Small intestine (tissue), 7 donors: ENCODE measurements at regions not wholly inside any gene's neighbourhood (a gene's known extent, or its start where the extent isn't known, plus 50 kb on each side); places are given as distances from the start of the nearest gene placed in this dataset.

ENCODE experiments used
- DNase-seq, 2 donors: peaks; one replicate each; pipeline versions ENCODE4 v3.0.0 to v3.0.0-alpha.2; 2013
- FAIRE-seq: peaks from 2 replicates; lab custom pipeline; 2012; peaks lifted over from hg19 to GRCh38; lab: Jason Lieb, UNC
- H3K27ac ChIP-seq, 3 donors: one replicate each; pipeline ENCODE4 v1.5.1; 2013; ENCODE audit warnings: low read length in 2 of 3, mild to moderate bottlenecking in 2 of 3, control low read depth in 1 of 3, inconsistent platforms in 1 of 3, low read depth in 1 of 3, moderate library complexity in 1 of 3
- H3K27me3 ChIP-seq, 3 donors: one replicate each; pipeline ENCODE4 v1.6.1; 2013; ENCODE audit warnings: low read length in 3 of 3, inconsistent platforms in 1 of 3; ENCODE audit not compliant: control insufficient read depth in 3 of 3, insufficient read depth in 3 of 3
- H3K36me3 ChIP-seq, 3 donors: one replicate each; pipeline ENCODE4 v1.6.1; 2013; ENCODE audit warnings: low read length in 3 of 3, inconsistent platforms in 1 of 3, low read depth in 1 of 3, mild to moderate bottlenecking in 1 of 3, moderate library complexity in 1 of 3; ENCODE audit not compliant: control insufficient read depth in 3 of 3, insufficient read depth in 2 of 3
- H3K4me1 ChIP-seq, 3 donors: one replicate each; pipeline ENCODE4 v1.6.1; 2013; ENCODE audit warnings: low read length in 2 of 3, inconsistent platforms in 1 of 3, low read depth in 1 of 3, mild to moderate bottlenecking in 1 of 3, moderate library complexity in 1 of 3; ENCODE audit not compliant: control insufficient read depth in 3 of 3, insufficient read depth in 2 of 3
- H3K4me3 ChIP-seq, 3 donors: one replicate each; pipeline ENCODE4 v1.5.1; 2013; ENCODE audit warnings: low read length in 3 of 3, control low read depth in 1 of 3, inconsistent platforms in 1 of 3, low read depth in 1 of 3, mild to moderate bottlenecking in 1 of 3, moderate library complexity in 1 of 3
- H3K9me3 ChIP-seq, 2 donors: one replicate each; pipeline ENCODE4 v1.6.1; 2013; ENCODE audit warnings: low read depth in 1 of 2, low read length in 1 of 2; ENCODE audit not compliant: control insufficient read depth in 2 of 2, insufficient read depth in 1 of 2
- WGBS, 3 donors: extraction: QIAGEN DNeasy Blood & Tissue Kit; methylation state at CpG; one replicate each; pipeline ENCODE4 v1.1.7; 2013; 5-methylcytosine and 5-hydroxymethylcytosine counted together
- donor health status: healthy with polysubstance abuse.
- donor health status: control.
- donor health status: control.
- donor health status: Bipolar disorder and iron deficiency.
- donor health status: healthy.

DNA sequence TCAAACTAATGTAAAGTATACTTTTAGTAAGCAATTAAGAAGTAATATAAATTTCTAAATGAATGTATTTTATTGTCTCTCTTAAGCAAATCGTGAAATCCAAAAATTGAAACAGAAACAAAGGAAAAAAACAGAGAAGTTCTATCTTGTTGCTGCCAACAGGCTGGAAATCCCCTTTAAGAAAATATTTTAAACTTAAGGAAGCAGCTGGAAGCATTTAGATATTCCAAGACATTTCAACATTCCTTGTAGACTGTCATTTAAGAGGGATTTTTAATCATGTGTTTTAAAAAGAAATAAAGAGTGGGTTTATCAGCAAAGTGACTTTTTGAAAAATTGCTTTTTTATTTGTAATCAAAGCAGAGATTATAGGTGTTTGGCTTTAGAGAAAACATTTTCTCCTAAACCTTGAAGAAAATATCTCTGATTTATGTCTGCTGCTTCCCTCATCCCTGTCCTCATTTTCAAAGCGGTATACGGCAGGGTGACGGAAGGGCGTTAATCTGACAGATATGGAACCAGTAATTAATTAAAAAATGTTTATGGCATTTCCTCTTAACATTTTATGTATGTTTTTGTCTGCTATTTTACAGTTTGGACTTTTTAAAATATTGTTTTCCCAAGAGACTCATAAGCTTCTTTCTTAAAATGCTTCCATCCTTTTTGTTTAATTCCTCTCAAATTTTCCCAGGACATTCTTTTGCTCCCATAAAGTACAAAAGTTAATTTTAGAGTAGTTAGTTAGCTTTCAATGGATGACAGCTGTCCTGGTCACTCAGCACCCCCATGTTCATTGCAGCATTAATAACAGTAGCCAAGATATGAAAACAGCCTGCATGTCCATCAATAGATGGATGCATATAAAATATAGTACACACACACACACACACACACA is 245.6 kb downstream of the LURAP1L start:
- FAIRE-seq: no peak
- H3K27me3 ChIP-seq: no peaks in the 10 kb centered on the region
- H3K4me1 ChIP-seq: no peaks in the 10 kb centered on the region
- no peak overlapping the region for H3K27ac ChIP-seq
- 54 to 80% (median 70%) methylated on average over 5 of the region's 5 CpGs for WGBS, 3 donors
- H3K9me3 ChIP-seq: no peaks in the 10 kb centered on the region
- H3K36me3 ChIP-seq: no peaks in the 10 kb centered on the region
- no peak for DNase-seq
- no peak overlapping the region for H3K4me3 ChIP-seq

- no peaks in the 10 kb centered on the region for H3K36me3 ChIP-seq
- DNase-seq (no peak), FAIRE-seq (no peak)
- H3K9me3 ChIP-seq: no peaks in the 10 kb centered on the region
- WGBS, 3 donors: 75 to 90% (median 78%) methylated on average over 1 of the region's 1 CpG
- H3K4me1 ChIP-seq: no peaks in the 10 kb centered on the region
- H3K27me3 ChIP-seq: no peaks in the 10 kb centered on the region
- no peak overlapping the region for H3K27ac ChIP-seq
- no peak overlapping the region for H3K4me3 ChIP-seq
These were observed 247.9 kb downstream of the LURAP1L start for GRCh38 chr9:13022756-13023155.

DNA sequence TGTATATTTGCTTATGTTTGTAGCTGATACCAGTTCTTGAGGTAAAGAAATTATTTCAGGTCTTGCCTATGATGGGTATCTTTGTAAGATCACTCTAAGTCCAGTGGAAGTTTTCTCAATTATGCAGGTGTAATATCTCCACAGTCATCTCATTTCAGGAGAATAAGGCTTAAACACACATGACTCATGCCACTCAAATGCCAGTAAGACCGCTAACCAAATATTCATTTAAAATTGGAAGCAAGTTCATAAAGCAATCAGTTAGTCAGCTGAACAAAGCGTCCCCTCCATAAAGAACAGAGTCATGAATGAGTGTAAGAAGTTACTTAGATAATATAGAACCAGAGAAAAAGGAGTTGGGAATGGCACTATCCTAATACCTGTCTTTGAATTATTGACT is 248.7 kb downstream of the LURAP1L start:
- FAIRE-seq: no peak
- H3K27ac ChIP-seq: no peak overlapping the region
- H3K4me3 ChIP-seq: no peak overlapping the region
- no peaks in the 10 kb centered on the region for H3K36me3 ChIP-seq
- DNase-seq: no peak
- no peaks in the 10 kb centered on the region for H3K27me3 ChIP-seq
- no peaks in the 10 kb centered on the region for H3K9me3 ChIP-seq
- no peaks in the 10 kb centered on the region for H3K4me1 ChIP-seq
- 65 to 86% (median 65%) methylated on average over 2 of the region's 2 CpGs for WGBS, 3 donors

- H3K36me3 ChIP-seq: no peaks in the 10 kb centered on the region
- no peak overlapping the region for H3K27ac ChIP-seq
- DNase-seq: no peak
- FAIRE-seq: no peak
- no peak overlapping the region for H3K4me3 ChIP-seq
- no peaks in the 10 kb centered on the region for H3K27me3 ChIP-seq
- 38 to 57% (median 41%) methylated on average over 3 of the region's 3 CpGs for WGBS, 3 donors
- H3K4me1 ChIP-seq: no peaks in the 10 kb centered on the region
- H3K9me3 ChIP-seq: no peaks in the 10 kb centered on the region
These were observed 252.1 kb downstream of the LURAP1L start for GRCh38 chr9:13026956-13027355.

DNA sequence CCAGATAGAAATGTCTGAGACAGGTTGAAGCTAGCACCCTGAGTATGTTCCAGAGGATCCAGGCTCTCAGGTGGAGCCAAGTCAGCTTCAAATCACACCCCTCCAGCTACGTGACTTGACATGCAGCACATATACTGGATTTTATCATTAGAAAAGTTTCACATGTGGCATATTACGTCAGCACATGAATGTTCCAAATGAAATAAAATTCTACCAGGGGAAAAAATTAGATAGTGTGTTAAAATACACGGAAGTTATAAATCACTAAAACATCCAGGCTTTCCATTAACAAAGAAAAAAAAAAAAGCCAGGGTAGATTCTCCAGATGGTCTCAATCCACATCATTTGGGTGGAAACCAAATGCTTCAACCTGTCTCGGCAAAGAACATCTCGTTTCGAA is 251.6 kb downstream of the MPDZ start:
- Histone ChIP-seq H3K27ac (no peak overlapping the region), H3K4me1 (no peaks in the 10 kb centered on the region), H3K27me3 (no peaks in the 10 kb centered on the region), H3K9me3 (no peaks in the 10 kb centered on the region), H3K4me3 (no peak overlapping the region), H3K36me3 (no peaks in the 10 kb centered on the region)
- no peak for FAIRE-seq
- 76 to 85% (median 79%) methylated on average over 6 of the region's 6 CpGs for WGBS, 3 donors
- no peak for DNase-seq

GRCh38 chr9:13032585-13032984 is 246.9 kb downstream of the MPDZ start:
- no peaks in the 10 kb centered on the region for H3K9me3 ChIP-seq
- no peaks in the 10 kb centered on the region for H3K4me1 ChIP-seq
- no peaks in the 10 kb centered on the region for H3K27me3 ChIP-seq
- no peak for FAIRE-seq
- no peak overlapping the region for H3K4me3 ChIP-seq
- 92 to 96% (median 93%) methylated on average over 8 of the region's 8 CpGs for WGBS, 3 donors
- H3K36me3 ChIP-seq: no peaks in the 10 kb centered on the region
- no peak for DNase-seq
- no peak overlapping the region for H3K27ac ChIP-seq

DNA sequence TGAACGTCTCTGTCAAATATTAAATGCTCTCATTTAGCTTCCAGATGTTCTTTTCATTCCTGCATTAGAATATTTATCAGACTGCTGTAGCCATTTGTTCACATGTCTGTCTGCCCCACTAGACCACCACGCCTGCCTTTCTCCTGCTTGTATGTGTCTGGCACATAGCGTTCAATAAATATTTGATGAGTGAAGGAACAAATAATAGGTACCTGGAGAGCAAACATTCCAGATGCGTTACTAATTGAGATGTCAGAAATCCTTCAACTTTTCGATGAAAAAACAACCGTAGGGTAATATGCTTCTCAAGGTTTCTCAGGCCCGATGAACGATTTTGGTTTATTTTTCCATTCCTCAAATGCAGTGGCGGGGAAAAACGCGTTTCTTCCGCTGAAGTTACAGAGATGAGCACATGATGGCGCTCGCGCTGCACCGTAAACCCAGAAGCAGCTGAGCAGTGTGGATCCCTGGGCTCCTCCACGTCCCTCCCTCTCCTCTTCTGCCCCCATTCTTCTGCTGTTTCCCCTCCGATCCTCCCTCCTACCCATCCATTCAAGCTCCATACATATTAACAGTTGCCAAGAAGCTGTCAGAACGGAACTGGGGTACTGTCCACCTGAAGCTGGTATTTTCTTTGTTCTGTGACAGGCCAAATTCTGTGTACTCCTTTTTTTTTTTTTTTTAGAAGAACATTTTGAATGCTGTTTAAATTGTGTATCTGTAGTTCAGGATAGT is 245.4 kb downstream of the MPDZ start:
- no peak overlapping the region for H3K4me3 ChIP-seq
- no peak overlapping the region for H3K27ac ChIP-seq
- H3K4me1 ChIP-seq: no peaks in the 10 kb centered on the region
- no peak for FAIRE-seq
- peak; percentile 20 to 57 for DNase-seq
- H3K9me3 ChIP-seq: no peaks in the 10 kb centered on the region
- no peaks in the 10 kb centered on the region for H3K36me3 ChIP-seq
- 7 to 13% (median 12%) methylated on average over 19 of the region's 19 CpGs for WGBS, 3 donors
- H3K27me3 ChIP-seq: no peaks in the 10 kb centered on the region

GRCh38 chr9:13034694-13035002 is 244.8 kb downstream of the MPDZ start:
- Histone ChIP-seq H3K4me1 (no peaks in the 10 kb centered on the region), H3K4me3 (no peak overlapping the region), H3K9me3 (no peaks in the 10 kb centered on the region), H3K36me3 (no peaks in the 10 kb centered on the region), H3K27ac (no peak overlapping the region), H3K27me3 (no peaks in the 10 kb centered on the region)
- FAIRE-seq (no peak), DNase-seq (no peak)
- 37 to 50% (median 38%) methylated on average over 3 of the region's 3 CpGs for WGBS, 3 donors
